LHCN-M2 (cell line): ENCODE measurements at regions not wholly inside any gene's neighbourhood (a gene's known extent, or its start where the extent isn't known, plus 50 kb on each side); places are given as distances from the start of the nearest gene placed in this dataset.

ENCODE experiments used
- DNase-seq: peaks from one replicate; pipeline ENCODE4 v3.0.0-alpha.2; 2012; ENCODE audit warnings: low read depth

DNA sequence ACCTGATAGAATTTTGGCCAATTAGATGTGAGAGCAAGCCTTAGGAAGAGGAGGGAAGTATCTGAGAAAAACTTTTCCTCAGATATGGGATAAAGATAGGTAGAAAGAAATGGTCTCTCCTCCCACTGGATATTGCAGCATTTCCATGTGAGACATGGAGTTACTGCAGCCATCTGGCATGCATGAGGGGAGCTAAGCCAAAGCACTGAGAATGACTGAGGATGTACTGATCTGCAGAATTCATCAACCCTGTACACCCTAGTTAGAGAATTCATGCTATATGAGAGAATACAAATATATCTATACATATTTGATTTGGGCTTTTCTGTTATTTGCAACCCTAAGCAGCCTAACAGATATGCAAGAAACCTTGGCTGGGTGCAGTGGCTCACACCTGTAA, 52.5 kb upstream of the RPL34 start:
- no peak for DNase-seq

DNA sequence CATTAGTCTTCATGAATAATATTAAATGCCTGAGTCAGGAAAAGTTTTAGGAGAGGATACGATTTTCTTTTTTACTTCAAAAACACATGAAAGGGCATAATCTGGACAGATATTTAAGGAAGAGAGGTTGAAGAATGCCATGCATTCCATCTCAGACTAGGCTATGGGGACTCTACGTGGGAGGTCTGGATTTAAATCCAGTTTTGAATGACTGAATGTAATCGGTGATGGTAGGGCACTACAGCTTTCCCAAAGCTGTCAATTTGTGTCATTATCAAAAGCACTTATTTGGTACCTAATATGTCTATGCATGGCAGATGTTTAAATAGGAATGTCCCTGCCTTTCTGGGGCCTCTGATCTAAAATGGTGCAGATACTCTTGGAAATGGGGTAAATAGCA, 59.3 kb upstream of the RPL34 start:
- DNase-seq = no peak

DNA sequence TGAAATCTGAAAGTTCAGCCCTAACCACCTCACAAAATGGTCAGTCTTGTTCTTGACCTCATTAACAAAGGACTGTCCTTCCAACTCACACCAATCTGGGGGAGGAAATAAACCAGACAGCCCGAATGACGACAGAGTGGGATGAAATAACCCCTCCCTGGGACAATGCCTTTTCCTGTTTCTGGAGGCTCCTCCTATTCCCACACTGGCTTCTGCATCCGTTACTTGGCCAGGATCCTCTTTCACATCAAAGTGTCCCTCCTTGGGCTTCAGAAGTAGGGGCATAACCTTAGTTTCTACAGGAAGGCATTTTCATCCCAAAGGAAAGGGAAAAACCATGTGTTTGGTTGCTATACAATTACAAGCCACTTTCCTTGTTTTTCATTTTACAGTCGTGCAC, 59.8 kb upstream of the RPL34 start:
- DNase-seq = no peak

DNA sequence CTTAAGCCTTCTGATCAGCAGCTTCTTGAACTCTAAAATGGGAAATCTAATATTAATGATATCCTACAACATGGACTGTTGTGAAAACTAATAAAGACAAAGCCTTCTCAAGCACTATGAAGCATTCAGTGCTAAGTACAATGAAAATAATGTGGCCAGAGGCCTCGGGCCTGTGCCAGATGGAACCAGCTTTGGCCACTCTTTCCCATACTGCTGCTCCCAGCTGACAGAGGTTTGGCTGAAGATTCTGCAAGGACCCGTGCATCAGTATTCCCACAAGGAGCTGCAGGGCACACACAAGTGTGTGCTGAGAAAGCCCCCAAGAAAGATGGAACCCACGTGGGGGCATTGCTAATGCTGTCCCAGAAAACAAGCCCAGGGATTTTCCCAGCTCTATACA, 60.5 kb upstream of the RPL34 start:
- DNase-seq = no peak

DNA sequence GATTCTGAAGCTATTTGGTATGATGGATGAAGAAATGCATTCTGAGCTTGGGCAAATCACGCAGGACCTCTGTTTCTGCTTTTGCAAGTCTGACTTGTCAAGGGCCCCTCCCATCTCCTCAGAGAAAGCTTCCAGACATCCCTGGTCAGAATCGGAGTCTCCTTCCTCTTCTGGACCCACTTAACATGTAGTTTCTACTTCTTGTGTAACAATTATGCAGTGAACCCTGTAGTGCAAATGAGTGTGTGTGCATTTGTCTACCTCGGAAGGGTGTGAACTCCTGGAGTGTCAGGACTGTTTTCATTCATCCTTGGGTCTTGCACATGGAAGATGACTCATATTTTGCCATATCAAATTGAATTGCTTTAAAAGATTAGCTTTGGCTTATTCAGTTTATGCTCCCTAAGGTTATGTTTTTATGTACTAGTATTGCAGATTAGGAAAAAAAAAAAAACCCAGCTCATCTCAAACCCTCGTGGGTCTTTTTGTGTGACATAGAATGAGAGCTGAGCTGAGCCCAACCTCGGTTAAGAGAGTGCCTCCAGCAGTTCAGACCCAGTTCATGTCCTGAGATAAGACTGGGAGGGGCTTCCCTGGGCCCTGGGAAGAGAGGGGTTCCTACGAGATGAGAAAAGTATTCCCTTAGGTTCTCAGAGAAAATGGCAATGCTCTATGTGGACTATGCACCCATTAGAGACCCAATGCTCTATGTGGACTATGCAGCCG, 61.1 kb upstream of the RPL34 start:
- DNase-seq = no peak

DNA sequence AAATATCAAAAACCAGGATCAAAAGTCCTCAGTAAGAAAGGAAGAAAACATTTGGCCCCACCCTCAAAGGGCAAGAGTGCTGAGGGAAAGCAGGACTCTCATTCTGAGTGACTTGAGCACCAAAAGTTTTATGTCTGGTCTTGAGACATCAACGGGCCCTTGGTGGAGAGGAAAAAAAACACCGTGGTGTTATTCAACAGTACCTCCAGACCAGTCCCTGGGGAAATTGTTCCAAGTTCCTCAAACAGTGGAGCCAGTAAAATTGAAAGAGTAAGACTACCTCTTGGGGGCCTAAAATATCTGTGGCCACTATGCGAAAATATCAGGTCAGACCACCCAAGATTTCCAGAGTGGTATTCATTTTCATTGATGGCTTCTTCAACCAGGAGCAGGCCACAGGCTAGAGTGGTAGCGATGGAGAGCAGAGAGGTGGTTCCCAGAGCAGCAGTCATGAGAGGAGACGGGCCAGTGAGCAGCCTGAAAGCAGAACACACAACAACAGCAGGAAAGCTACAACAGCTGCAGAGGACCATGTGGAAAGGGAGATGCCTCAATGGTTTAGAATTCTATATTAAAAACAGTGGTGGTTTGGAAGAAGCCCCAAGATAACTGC, 63.7 kb upstream of the RPL34 start:
- DNase-seq = peak; percentile 19

DNA sequence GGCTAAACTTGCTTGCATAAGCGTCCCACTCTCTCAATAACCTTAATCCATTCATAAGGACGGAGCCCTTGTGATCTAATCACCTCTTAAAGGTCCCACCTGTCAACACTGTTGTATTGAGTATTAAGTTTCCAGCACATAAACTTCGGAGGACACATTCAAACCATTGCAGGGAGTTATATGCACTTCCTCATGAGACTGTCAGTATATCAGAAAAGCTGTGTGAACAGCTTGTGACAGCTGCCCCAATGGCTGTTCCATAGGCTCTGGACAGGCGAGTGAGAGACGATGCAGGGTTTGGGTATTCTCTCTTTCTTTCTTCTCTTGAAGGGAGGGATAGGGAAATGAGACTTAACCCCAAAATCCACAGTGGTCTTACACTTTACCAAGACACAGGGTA, 64.2 kb upstream of the RPL34 start:
- DNase-seq = peak; percentile 13

DNA sequence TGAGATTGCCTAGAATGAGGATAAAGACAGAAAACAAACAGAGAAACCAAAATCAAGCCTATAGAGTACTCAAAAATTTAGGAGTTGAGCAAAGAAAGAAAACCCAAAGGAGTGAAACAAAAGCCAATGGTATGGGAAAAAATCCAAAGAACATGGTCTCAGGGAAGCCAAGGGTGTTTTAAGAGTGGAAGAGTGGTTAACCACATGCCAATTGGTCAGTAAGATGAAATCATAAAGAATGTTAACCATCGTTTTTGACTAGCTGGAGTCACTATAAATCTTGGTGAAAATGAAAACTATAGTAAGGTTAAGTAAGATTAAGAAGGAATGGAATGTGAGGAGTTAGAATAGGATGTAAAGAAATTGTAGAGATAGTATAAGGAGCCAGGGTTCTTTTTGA, 64.7 kb upstream of the RPL34 start:
- DNase-seq = peak; percentile 56

DNA sequence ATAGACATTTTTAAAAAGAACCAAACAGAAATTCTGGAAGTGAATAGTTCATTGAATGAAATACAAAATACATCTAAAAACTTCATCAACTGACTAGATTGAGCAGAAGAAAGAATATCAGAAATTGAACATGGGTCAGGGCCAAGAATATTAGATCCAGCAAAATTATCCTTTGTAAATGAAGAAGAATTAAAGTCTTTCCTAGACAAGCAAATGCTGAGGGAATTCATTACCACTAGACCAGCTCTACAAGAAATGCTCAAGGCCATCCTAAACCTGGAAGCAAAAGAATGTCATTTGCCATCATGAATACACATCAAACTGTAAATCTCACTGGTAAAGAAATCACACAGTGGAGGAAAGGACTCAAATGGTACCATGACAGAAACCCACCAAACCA, 72.7 kb upstream of the RPL34 start:
- DNase-seq = no peak

DNA sequence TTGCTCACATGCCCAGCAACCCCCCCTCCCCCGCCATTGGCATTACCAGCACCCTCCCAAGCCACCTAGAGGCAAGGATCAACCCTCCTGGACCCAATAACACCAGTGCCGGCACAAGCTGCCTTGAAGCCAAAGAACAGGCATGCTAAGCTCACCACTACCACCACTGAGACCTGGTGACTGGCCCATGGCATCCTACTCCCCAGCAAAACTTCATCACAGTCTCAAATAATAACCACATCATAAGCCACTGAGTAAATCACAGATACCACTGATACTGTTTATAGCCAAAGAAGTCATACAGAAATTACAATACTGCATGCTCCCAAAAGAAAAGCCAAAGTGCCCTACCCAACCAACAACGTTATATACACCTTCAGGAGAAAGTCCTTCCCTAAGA, 73.6 kb upstream of the RPL34 start:
- no peak for DNase-seq

DNA sequence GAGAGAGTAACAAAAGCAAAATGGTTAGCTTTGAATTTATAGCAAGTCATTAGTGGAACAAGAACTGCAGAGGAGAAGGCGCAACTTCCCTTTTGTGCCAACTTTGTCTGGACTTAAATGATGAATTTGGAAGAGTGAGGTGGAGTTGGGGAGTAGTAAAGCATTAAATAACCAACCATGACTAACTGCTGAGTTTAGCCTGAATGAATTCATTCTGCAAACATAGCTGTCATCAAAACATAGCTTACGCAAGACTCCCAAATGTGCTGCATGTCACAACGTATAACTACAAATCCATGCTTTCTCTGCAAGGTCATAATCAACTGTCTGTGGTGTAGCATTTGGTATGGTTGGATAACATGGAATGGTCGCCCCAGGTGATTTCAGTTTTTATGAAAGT, 75.9 kb upstream of the RPL34 start:
- peak; percentile 51 for DNase-seq

DNA sequence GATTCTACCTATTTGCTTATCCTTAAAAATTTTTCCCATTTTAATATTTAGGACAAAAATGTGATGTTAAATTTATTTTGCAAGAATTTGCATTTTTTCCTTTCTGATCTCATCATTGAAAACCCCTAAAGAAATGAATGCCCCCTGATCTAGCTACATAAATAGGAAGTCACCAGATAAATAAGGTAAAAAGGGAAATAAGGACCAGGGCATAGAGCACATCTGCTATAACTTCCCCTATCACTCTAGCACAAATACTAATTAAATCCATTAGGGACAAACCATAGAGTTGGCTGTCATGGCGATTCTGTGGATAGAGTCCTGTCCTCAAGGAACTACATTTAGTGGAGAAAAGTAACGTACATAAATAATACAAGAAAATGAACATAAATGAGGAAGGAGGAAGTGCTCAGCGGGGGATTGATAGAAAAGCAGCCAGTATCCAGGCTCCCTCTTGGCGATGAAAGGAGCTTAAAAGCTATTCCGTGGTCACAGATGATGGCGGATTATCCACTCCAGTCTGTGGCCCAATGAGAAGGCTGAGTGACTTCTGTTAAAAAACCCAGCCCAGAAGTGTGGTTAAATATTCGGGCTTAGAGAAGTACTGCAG, 76.9 kb upstream of the RPL34 start:
- DNase-seq = no peak

DNA sequence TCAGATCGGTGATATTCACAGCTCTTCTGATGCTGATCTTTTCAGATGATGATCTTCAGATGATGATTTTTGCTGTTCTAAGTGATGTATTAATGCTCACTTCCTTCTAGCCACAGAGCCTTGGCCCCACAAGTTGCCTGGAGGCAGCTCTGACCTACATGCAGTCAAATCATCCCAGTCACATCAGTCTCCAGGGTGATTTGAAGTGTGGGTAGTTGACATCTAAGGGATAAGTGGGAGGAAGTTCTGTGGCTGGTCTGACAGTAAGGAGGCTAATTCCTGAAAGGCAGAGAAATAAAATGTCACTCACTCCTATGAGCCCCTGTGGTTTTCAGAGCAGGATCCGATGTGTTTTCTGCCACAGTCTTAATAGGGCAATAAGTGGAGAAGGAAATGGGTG, 79.8 kb upstream of the RPL34 start:
- no peak for DNase-seq

DNA sequence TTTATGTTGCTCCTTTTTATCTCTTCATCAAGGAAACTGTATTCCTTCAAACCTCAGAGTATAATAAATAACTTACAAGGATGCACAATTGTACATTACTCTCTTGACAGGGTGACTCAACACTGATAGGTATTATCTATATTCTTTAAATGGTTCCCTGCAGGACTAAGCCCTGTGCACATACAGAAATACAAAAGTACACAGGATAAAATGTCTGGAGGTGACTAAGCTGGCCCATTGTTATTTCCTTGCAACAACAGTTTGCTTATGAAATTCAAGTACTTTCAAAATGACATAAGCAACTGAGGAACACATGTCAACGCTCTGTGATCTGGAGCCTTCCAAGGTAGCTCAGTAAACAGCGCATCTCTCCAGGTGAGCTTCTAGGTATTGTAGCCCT, 83.8 kb upstream of the RPL34 start:
- no peak for DNase-seq

DNA sequence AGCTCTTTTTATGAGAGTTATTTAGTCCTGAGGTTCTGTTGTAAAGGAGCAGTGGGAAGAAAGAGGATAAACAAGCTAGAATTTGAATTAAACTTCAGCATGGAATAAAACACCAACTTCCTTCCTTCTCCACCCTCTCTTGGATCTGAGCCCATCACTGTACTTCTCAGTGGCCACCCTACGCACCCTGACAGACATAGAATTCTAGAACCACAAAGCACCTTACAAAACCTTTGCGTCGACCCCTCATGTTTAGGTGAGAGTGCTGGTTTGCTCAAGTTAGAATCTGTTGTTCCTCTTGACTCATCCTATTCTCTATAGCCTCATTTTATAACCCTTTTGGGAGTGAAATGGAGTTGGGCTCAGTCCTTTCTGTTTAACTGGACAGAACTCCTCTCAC, 84.6 kb upstream of the RPL34 start:
- DNase-seq = no peak

DNA sequence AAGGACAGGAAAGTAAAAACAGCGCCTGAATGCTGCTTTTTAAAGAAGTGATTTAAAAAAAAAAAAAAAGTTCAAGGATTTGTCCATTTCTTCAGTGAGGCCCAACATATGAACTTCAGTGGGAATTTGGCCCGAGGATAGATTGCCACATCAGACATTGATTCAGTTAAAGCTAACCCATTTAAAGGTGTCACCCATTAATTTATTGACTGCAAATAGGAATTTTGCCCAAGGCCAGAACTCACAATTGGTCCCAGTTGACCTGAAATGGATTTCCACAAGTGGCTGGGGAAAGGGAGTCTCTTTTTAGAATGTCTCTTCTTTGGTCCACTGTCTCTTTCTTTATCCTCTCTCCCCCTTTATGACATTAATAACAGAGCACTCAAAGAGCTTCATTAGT, 86.5 kb upstream of the RPL34 start:
- DNase-seq = no peak

DNA sequence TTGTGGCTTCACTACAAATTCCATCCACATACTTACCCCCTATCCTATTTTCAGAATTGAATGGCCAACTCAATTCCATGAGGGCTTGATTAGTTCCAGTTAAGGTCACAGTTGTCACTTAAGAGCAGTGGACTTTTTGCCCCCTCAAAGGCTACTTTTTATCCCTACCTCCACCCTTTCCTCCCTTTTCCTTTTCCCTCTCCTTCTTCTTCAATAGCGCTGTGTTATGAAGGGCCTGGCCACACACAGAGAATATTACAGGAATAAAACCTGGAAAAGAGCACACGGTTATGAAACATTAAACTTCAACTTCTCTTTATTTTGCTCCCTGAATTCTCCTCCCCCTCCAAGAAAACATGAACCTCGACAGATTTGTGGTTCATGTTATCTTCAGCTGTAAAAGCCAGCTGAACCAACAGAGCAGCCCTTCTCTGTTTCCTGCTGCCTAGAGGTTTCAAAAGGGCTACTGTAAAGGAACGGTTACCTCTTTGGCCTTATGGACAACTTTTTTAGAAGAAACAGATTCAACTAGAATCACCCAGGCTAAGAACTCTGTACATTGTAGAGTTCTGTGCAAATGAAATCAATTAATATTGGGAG, 87.0 kb upstream of the RPL34 start:
- peak; percentile 59 for DNase-seq

DNA sequence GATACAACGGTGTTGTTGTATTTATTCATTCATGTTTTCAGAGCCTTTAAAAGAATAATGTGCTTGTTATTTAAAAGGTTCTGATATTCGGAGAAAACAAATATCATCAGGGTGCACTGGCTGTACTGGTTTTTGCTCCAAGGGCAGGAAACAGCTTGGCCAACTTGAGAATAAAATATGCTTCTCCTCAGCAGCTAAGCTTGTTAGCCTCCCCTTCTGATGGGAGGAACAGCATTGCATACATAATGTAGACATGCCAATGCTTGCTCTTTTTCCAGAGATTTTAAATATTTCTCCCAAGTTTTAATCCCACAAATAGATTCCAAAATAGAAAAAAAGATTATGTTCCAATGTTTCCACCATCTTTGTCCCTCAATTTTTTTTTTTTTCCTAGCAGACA, 87.6 kb upstream of the RPL34 start:
- no peak for DNase-seq

DNA sequence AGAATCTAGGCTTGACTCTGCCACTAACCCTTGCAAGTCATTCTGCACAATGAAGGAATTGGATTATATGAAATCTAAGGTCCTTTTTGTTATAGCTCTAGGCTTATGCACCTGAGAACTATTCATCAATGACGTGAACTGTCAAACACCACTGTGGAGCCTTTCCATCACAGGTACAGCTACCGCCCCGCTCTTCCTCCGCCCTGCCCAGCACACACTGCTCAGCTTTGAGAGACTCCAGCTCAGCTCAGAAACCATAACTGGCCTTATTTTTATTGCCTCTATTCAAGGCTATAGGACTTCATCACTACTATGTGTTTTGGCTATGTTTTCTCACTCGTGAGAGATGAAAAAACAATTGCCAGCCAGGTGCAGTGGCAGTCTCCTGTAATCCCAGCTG, 88.2 kb upstream of the RPL34 start:
- no peak for DNase-seq

DNA sequence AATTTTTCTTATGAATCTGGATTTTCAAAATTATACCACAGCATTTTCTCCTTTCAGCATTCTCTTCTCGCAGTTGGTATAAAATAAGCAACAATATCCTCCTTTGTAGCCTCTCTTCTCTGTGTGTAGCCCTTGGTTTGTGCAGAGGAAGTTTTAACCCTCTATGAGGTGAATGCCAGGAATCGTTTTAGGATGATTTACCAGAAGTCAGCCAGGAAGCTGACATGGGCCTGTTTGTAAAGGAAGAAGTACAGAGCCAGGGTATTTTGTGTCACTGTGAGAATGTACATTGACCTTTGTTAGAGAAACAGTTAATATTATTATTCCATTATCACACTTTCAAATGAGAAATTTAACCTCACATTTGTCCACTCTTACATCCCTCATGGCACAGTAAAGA, 88.9 kb upstream of the RPL34 start:
- no peak for DNase-seq

DNA sequence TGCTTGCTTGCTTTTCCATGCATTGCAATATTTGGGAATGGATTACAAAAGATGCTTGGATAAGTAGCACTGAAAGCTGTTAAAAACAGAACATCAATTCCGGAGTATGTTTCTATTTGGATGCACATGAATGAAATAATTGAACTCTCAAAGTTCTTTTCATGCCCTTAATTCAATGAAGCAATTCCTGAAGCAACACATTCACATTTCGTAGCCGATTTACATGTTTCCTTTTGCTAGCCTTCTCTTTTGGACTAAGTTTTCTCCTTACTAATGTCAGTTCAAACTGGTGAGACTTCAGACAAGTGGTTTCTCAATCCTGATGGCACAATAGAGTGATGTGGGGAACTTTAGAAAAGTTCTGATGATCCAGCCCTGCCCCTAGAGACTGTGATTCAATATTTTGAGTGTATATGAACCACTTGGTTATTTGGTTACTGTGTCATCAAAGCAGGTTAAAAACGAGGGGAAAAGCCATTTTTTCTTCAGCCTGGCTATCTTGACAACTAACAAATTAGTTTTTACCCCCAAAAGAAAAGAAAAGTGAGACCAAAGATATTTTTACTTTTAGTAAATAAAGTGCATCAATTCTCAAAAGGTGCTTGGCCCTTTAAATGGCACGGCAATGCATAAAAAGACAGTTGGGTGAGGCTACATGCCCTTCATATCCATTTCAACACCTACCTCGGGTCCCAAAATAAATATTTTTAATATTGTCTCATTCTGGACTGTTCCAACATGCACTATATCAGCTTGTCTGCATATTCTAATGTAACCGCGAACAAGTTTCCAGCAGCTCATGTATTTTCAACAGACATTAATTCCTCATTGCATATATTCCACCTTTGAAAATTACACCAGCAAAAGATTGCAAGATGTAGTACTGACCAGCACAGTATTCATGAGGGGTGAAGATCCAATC, 90.1 kb upstream of the RPL34 start:
- DNase-seq = peak; percentile 37

DNA sequence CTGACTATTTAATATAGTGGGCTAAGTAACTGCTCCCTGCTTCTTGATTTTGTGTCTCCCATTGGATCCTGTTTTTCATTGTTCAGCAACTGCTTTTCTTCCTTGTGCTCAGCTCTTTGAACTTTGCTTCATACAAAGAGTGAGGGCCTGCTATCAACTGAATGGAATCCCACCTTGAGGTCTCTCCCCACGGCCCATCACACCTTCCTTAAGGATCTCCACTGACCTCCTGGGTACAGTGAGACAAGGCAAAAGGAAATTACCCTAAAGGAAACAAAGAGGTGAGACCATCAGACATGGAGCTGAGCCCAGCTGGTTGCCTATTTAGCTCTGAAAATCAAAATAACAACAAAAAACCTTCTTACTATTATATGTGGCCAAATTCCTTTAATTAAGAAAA, 91.3 kb upstream of the RPL34 start:
- no peak for DNase-seq
